ENCODE measurements at regions not wholly inside any gene's neighbourhood (a gene's known extent, or its start where the extent isn't known, plus 50 kb on each side); places are given as distances from the start of the nearest gene placed in this dataset.
"Not testable (repeated sequence)": the region's sequence is repeated elsewhere in the genome, so short reads cannot be mapped to it uniquely, and the experiment has no call there.

DNA sequence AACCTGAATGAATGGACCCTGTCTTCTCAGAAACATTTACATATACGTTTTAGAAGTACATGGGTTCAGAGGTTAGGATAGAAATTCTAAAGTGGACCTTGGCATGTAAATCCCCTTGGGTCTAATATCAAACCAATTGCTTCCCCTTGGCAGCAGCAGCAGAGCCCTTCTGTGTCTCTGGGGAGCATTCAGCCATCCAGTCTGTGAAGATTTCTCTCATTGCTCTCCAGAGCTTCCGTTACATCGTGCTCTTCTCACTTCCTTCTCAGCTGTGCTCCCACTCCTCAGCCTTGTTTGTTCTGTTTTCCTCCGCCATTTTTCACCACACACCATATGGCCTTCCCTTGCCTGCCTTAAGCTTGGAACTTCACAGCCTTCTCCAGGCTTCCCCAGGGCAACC, 61.5 kb upstream of the ATP1B1 start:
- H3K4me3 ChIP-seq (ENCODE audit: low read depth, low read length) = no peak overlapping the region
- TF ChIP-seq CTCF (IDR thresholded peaks at IDR 0.05; ENCODE audit: insufficient read depth, low read depth, low read length, missing control alignments) = no peak
- peak; percentile 50 for DNase-seq (ENCODE audit: low read depth)

DNA sequence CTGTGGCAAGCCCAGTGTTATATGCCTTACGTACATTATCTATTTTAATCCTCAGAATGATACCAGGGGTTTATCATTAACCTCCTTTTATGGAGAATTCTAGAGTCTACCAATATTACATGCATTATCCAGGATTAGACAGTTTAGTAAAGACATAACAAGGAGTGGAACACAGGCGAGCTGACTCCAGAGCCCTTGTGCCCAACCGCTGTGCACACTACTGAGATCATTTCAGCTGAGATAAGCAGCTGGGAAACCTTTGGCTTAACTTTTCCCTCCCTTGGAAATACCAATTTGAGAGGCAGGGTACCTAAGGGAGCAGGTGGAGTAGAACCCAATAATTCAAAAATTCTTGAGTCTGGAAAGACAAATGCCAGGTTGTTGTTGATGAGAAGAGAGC, 59.8 kb upstream of the ATP1B1 start:
- no peak overlapping the region for H3K4me3 ChIP-seq (ENCODE audit: low read depth, low read length)
- DNase-seq (ENCODE audit: low read depth) = no peak
- TF ChIP-seq CTCF (IDR thresholded peaks at IDR 0.05; ENCODE audit: insufficient read depth, low read depth, low read length, missing control alignments) = no peak

DNA sequence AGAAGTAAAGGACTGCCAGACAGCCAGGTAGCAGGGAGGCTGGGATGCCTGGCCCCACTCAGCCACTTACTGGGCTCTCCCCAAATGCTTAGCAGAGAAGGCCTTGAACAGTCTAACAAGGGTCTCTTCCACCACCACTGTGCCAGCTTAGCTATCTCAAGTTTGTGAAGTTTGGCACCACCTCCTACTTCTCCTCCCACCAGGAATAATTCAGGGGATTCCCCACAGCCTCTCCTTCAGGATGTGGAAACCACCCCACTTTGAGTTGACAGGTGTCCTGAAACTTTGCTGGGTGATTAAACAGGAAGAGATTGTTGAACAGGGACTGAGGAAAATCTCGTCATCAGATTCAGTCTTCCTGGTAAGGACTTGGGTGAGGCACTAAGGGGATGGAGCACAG, 59.4 kb upstream of the ATP1B1 start:
- no peak overlapping the region for H3K4me3 ChIP-seq (ENCODE audit: low read depth, low read length)
- TF ChIP-seq CTCF (IDR thresholded peaks at IDR 0.05; ENCODE audit: insufficient read depth, low read depth, low read length, missing control alignments) = no peak
- peak; percentile 18 for DNase-seq (ENCODE audit: low read depth)

- peak; percentile 15 for DNase-seq (ENCODE audit: low read depth)
- TF ChIP-seq CTCF (IDR thresholded peaks at IDR 0.05; ENCODE audit: insufficient read depth, low read depth, low read length, missing control alignments) = no peak
- no peak overlapping the region for H3K4me3 ChIP-seq (ENCODE audit: low read depth, low read length)
Measured at GRCh38 chr1:169048043-169048442, 58.4 kb upstream of the ATP1B1 start.

DNA sequence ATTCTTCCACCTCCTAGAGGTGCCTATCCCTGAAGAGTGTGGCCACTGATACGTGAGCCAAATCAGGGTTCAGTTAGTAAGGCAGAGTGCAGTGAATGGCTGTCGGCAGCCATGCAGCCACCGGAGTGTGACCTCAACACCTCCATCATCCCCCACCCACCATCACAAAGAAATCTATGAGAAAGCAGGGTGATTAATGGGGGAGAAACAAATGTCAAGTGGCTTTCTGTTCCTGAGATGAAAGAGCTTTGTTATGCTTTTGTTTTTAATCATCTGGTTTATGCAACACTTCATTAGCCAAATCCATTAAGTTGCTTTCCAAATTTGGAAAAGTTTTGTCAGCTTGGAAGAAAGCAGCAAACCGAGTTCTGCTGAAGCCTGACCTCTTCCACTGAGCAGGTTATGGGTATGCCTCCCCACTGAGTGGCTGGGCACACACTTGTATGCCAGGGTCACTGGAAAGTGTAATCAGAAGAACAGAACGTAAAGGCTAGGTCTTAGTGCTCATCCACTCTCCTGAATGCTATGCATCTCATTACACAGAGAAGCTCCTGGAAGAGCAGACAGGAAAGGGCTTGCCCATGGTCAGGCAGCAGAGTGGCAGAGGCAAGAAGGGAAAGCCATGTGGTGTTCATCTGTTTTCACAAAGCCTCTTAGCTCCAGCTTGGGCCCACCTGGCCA, 57.1 kb upstream of the ATP1B1 start:
- TF ChIP-seq CTCF (IDR thresholded peaks at IDR 0.05; ENCODE audit: insufficient read depth, low read depth, low read length, missing control alignments) = no peak
- no peak for DNase-seq (ENCODE audit: low read depth)

DNA sequence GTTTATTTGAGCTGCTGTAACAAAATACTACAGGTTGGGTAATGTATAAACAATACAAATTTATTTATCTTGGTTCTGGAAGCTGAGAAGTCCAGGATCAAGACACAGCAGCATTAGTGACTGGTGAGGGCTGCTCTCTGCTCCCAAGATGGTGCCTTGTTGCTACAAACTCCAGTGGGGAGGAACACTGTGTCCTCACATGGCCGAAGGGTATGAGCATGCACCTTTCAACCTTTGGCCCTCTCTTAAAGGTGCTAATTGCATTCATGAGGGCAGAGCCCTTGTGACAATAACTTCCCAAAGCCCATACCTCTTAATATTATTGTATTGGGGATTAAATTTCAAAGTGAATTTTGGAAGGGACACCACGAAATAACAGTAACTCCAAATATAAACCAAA, 55.3 kb upstream of the ATP1B1 start:
- no peak for TF ChIP-seq CTCF (IDR thresholded peaks at IDR 0.05; ENCODE audit: insufficient read depth, low read depth, low read length, missing control alignments)
- no peak overlapping the region for H3K4me3 ChIP-seq (ENCODE audit: low read depth, low read length)
- DNase-seq (ENCODE audit: low read depth) = no peak

More for the DNA sequence above, 57.1 kb upstream of the ATP1B1 start:
- no peak overlapping the region for H3K4me3 ChIP-seq (ENCODE audit: low read depth, low read length)

DNA sequence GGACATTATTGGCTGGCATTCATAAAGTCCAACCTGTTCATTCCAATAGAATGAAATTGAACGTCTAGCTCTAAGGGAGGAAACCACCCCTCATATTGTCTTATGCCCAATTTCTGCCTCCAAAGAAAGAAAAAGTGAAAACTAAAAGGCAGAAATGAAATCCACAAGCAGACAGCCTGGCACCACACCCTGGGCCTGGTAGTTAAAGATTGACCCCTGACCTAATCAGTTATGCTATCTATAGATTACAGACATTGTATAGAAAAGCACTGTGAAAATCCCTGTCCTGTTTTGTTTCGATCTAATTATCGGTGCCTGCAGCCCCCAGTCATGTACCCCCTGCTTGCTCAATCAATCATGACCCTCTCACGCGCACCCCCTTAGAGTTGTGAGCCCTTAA, 54.3 kb upstream of the ATP1B1 start:
- DNase-seq (ENCODE audit: low read depth); H3K4me3 ChIP-seq (ENCODE audit: low read depth, low read length): not testable (repeated sequence)
